ENCODE measurements at regions not wholly inside any gene's neighbourhood (a gene's known extent, or its start where the extent isn't known, plus 50 kb on each side); places are given as distances from the start of the nearest gene placed in this dataset.
"Not testable (repeated sequence)": the region's sequence is repeated elsewhere in the genome, so short reads cannot be mapped to it uniquely, and the experiment has no call there.

DNA sequence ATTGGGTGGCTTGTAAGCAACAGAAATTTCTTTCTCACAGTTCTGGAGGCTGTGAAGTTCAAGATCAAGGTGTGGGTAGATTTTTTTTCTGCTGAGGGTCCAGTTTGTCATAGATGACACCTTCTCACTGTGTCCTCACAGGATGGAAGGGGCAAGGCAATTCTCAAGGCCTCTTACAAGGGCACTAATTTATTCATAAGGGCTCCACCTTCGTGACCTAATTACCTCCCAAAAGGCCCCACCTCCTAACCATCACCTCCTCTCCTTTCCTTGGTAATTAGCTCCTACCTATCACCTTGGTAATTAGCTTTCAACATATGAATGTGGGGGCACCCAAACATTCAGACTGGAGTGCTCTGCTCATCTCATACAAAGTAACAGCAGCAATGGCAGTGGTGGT is 92.3 kb upstream of the CD44 start:
- DNase-seq (ENCODE audit: low read depth in 4 of 4, low spot score in 1 of 4): no peak

DNA sequence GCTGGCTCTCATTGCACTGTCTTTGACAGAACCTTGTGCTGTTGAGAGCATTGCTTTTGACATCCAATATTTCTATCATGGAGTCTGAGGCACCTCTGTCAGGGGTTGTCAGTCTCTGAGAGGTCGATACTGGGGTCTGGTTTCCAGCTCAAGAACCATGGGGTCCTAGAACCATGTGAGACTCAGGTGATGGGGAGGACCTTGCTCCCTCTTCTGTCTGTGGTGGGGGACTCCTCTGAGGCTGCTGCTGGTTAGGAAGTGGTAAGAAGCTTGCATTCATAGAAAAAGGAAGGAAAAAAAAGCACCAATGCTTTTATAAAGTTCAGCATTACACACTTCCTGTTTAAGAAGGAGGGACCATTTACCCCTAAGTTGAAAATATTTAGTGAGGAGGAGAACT is 91.8 kb upstream of the CD44 start:
- no peak for DNase-seq (ENCODE audit: low read depth in 4 of 4, low spot score in 1 of 4)

DNA sequence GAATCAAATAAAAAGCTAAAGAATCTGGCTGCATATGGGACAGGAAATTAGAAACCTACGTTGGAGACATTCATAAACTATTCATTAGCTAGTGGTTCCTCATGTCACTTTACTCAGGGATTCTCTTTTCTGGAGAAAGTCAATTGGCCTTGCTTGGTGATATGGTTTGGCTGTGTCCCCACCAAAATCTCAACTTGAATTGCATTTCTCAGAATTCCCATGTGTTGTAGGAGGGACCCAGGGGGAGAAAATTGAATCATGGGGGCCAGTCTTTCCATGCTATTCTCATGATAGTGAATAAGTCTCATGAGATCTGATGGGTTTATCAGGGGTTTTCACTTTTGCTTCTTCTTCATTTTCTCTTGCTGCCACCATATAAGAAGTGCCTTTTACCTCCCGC is 91.2 kb upstream of the CD44 start:
- no peak for DNase-seq (ENCODE audit: low read depth in 4 of 4, low spot score in 1 of 4)

DNA sequence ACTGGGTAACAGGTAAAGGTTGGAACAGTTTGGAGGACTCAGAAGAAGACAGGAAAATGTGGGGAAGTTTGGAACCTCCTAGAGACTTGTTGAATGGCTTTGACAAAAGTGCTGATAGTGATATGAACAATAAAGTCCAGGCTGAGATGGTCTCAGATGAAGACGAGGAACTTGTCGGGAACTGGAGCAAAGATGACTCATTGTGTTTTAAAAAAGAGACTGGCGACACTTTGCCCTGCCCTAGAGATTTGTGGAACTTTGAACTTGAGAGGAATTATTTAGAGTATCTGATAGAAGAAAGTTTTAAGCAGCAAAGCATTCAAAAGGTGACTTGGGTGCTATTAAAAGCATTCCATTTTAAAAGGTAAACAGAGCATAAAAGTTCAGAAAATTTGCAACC is 90.6 kb upstream of the CD44 start:
- not testable (repeated sequence) for DNase-seq (ENCODE audit: low read depth in 4 of 4, low spot score in 1 of 4)

DNA sequence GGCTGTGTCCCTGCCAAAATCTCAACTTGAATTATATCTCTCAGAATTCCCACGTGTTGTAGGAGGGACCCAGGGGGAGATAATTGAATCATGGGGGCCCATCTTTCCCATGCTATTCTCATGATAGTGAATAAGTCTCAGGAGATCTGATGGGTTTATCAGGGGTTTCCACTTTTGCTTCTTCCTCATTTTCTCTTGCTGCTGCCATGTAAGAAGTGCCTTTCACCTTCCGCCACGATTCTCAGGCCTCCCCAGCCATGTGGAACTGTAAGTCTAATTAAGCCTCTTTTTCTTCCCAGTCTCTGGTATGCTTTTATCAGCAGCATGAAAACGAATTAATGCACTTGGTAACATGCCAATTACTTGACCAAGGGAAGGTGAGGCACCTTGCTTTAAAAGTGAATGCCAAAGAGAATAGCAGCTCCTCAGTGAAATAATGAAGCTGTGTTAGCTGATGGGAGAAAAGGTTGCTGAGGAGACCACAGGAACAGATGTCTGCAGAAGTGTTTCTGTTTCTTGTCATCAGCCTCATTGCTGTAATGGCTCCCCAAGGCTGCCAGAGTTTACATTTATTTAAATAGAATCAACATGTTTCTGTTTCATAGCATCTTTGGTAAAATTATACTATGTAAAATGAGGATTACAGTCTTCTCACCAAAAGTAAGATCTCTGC is 89.0 kb upstream of the CD44 start:
- DNase-seq (ENCODE audit: low read depth in 4 of 4, low spot score in 1 of 4): no peak

DNA sequence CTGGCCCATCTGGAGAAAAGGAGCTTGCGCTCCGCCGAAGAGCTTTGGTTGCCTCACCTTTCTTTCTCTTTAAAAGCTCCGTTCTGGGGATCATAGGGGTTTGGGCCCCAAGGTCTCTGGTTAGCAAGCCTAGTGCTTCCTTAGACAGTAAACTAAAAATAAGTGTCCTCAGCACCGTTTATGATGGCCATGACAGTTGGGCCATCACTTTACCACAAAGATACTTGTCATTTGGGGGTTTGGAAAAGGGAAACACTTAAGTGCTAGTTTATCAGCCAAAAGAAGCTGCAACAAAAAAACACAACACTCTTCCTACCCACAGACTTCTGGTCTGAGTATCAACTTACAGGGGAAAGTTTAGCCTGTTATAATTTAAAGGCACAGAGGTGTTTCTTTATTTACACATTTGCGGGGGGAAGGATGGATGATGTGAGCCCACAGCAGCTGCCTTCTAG is 88.4 kb upstream of the CD44 start:
- no peak for DNase-seq (ENCODE audit: low read depth in 4 of 4, low spot score in 1 of 4)

DNA sequence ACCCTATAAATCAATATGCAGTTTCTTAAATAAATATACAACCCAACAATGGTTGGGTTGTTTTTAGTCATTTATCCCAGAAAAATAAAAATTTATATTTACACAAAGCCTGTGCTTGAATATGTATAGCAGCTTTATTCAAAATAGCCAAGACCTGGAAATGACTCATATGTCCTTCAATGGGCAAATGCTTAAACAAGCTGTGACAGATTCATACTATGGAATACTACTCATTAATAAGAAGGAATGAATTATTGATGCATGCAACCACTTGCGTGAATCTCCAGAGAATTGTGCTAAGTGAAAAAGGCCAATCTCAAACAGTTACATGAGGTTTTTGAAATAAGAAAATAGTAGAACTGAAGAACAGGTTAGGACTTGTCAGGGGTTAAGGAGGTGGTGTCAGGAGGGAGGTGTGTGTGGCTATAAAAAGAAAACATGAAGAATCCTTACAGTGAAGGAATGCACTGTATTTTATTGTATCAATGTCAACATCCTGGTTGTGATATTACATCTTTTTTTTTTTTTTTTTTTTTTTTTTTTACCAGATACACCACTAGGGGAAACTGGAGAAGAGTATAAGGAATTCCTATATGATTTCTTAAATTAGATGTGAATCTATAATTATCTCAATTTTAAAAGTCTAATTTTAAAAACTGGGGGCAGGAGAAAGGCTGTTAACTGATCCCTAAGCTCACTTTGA is 82.4 kb upstream of the CD44 start:
- DNase-seq (ENCODE audit: low read depth in 4 of 4, low spot score in 1 of 4): no peak

DNA sequence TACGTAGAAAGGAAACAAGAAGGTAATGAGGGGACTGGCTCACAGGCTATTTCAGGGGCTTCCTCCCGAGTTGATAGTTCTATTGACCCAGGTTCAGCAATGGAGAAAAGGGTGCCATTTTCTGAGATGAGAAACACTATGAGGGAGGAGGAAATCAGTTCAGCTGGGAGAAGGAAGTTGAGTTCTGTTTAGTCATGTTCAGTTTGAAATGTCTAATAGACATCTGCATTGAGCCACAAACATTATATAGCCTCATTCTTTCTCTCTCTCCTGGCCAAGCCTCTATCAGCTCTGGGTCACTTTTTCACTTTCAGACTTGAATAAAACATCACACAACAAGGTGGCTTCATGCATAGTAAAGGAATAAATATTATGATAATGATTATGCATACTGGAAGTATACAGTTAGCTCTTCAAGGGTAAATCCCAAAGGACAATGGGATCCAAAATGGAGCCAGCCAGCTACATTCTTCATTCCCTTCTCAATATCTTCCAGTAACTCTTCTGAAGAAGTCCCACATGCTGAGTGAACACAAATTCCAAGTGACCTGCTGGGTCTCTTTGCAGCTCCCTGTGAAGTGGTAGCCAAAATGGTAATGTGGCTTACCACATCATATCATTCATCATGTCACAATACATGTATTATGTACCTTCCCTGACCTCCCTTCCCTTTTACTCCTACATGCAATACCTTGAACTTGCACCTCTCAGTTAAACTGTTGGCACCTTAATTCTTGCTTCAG is 80.9 kb upstream of the CD44 start:
- no peak for DNase-seq (ENCODE audit: low read depth in 4 of 4, low spot score in 1 of 4)

DNA sequence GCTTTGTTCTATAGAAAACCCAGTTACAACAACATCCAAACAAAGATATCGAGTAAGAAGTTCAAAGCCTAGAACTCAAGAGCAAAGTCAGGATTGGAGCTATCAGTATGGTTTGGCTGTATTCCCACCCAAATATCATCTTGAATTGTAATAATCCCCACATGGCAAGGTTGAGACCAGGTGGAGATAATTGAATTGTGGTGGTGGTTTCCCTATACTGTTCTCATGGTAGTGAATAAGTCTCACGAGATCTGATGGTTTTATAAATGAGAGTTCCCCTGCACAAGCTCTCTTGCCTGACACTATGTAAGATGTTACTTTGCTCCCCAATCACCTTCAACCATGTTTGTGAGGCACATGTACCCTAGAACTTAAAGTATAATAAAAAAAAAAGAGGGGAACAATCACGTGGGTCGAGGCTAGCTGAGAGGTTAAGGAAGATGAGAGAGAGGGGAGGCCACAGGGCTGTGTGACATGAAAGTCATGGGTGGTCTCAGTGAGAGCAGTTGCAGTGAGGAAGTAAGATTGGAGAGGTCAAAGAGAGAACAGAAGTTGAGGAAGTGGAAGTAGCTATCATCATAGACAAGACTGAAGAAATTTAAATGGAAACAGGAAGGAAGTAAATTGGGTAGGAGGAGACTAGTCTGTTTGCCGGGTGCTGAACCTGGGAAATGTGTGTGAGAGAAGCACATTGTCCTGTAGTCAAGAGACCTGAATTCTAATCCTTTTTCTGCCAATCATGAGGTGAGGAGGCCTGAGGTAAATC is 80.1 kb upstream of the CD44 start:
- DNase-seq (ENCODE audit: low read depth in 4 of 4, low spot score in 1 of 4): no peak

DNA sequence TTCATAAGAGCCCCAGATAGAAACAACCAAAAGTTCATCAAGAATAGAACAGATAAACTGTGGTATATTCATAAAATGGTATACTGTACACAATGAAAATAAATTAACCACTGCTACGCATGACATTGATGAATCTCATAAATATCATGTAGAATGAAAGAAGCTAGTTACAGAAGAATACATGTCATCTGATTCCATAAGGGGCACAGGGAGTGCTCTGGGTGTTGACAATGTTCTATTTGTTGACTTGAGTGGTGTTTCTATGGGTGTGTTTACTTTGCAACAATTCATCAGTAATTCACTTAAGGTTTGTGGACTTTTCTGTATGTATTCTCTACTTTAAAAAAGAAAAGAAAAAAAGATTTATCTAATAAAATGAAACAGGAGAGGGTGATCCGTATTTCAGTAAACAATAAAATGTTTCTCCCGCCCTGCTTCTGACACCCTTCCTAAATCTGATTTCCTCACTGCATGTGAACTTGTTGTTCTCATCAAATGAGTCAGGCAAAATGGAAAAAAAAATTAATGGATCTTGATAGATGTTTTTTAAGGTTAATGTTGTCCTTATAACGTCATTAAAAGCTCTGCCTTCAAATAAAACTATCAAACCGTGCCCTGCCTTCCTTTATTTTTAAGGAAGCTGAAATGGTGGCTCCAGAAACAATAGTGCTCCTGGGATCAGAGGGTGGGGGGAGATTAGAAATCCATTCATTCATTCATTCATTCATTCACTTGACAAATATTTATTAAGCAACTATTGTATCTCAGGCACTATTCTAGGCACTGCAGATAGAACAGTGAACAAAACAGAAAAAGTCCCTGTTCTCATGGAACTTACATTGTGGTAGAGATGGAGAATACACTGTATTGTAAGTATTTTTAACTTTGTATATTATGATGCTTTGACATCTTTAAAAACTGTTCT is 77.2 kb upstream of the CD44 start:
- no peak for DNase-seq (ENCODE audit: low read depth in 4 of 4, low spot score in 1 of 4)

DNA sequence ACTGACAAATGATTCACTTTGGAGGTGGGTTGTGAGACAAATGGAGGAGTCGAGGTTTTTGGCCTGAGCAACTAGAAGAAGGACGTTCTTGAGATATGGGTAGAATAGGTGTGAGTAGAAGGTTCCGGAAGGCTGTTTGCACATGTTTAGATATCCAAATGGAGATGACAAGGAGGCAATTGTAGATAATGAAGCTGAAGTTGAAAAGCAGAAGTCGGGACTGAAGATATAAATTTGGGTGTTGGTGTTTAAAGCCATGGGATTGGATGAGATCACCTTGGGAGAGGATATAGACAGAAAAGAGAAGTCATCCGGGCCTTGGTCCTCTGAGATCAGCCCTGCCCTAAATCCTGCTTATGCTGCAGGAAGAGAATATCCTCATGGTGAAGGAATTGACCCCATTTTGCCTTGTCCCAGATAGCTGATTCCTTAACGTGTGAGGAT is 75.5 kb upstream of the CD44 start:
- no peak for DNase-seq (ENCODE audit: low read depth in 4 of 4, low spot score in 1 of 4)

DNA sequence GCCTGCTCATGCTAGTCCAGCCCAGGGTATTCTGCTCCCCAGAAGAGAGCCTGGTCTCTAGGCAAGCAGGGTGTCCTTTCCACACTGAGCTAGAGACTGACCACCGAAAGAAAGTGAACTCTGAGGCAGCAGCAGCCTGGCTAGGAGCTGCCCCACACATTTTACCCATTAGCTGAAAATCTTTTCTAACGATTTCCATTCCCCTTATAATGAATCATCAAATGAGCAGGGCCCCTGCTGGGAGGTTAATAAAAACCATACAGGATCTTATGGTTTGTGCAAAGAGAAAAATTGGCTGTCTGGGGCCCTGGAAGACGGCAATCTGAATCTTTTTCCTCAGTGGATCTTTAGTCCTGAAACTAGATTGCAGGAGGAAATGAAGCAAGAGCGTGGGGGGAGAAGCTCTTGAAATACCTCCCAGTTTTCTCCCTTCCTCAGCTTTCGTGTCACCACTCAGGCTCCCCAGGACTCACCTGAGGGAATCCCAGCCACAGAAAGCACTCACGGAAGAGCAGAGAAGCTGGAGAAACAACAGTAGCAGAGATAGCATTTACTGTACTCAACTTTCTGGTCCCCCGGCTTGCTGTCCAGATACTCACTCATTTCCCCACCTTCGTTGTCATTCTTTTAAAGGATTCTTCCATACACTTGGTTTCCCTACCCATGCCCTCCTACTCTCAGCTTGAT is 74.7 kb upstream of the CD44 start:
- DNase-seq (ENCODE audit: low read depth in 4 of 4, low spot score in 1 of 4): no peak

DNA sequence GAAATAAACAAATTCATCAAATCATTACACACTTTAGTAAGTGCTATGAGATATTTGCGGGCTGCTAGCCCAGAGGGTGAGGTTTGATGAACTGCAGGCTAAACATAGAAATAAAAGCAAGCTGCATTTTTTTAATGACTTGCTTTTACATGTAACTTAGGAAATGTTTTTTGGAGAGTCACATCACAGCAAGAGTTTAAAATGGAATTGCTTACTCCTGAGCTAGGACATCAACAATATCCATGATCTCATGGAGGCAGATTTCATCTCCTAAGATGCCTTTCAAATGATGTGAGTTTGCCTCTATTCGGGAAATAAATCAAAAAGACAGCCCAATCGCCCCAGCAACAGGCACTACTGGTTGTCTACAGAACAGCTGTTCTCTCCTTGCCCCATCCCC is 73.4 kb upstream of the CD44 start:
- no peak for DNase-seq (ENCODE audit: low read depth in 4 of 4, low spot score in 1 of 4)

DNA sequence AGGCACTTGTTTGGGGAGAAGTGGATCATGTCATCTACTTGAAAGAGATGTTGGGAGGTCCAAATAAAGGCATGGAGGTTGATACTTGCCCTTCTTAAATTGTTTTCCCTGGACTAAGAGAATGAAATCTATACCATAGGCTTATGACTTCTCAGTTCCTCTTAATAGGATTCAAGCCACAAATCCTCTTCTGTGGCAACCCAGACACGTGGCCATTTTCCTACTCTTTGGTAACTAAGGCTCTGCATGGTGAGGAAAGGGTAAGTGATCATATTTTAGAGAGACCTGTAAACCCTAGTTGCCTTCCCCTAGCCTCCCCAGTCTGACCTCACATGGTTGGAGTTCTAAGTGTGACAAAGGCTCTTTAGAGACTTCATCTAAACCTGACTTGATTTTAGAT is 72.9 kb upstream of the CD44 start:
- DNase-seq (ENCODE audit: low read depth in 4 of 4, low spot score in 1 of 4): no peak

DNA sequence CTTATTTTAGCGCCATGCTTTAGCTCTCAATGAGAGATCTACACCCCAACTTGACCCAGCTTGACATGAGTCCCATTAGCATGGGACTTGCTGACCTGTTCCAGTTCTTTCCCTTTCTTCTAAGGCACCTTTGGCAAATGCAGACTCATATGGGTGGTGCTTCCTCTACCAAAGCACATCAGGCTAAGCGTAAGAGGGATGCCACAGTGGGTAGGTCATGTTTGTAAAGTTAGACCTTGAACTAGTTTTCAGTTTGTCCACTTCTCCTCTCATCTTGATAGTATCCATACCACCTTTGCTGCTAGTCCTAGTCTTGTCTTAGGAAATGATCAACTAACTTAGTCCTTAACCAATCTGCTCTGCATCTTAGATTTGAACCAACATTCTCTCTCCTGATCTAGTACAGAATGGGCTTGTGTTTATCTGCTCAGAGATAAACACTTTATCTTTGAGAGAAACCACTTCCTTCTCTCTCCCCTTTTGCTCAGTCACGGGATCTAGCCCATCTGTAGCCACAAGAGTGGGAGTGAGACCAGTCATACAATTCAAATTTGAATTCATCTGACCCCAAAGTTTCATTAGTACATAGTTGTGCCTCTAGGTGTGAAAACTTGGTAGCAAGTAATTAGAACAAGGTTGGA is 72.1 kb upstream of the CD44 start:
- no peak for DNase-seq (ENCODE audit: low read depth in 4 of 4, low spot score in 1 of 4)

DNA sequence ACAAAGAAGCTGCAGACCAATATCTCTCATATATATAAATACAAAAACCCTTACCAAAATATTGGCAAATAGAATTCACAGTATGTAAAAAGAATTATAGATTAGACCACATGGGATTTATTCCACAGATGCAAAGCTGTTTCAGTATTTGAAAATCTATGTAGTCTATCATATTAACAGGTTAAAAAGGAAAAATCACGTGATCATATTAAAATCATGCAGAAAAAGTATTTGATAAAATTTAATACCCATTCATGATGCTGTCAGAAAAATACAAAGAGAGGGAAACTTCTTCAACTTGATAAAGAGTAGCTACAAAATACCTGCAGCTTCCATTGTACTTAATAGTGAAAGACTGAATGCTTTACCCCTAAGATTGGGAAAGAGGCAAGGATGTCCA is 67.2 kb upstream of the CD44 start:
- DNase-seq (ENCODE audit: low read depth in 4 of 4, low spot score in 1 of 4): no peak

DNA sequence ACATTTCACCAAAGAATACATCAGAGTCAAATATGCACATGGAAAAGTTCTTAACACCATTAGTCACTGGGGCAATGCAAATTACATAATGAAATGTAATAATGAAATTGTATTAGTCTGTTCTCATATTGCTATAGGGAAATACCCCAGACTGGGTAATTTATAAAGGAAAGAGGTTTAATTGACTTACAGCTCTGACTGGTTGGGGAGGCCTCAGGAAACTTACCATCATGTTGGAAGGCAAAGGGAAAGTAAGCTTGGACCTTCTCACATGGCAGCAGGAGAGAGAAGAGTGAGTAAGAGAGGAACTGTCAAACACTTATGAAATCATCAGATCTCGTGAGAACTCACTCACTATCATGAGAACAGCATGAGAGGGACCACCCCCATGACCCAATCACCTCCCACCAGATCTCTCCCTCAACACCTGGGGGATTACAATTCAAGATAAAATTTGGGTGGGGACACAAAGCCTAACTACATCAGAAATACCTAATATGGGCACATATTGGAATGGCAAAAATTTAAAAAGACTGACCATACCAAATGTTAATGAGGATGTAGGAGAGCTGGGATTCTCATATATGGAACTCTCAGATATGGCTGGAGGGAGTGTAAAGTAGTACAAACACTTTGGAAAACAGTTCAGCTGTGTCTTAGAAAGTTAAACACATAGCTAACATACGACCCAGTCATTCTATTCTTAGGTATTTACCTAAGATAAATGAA is 65.1 kb upstream of the CD44 start:
- DNase-seq (ENCODE audit: low read depth in 4 of 4, low spot score in 1 of 4): no peak

DNA sequence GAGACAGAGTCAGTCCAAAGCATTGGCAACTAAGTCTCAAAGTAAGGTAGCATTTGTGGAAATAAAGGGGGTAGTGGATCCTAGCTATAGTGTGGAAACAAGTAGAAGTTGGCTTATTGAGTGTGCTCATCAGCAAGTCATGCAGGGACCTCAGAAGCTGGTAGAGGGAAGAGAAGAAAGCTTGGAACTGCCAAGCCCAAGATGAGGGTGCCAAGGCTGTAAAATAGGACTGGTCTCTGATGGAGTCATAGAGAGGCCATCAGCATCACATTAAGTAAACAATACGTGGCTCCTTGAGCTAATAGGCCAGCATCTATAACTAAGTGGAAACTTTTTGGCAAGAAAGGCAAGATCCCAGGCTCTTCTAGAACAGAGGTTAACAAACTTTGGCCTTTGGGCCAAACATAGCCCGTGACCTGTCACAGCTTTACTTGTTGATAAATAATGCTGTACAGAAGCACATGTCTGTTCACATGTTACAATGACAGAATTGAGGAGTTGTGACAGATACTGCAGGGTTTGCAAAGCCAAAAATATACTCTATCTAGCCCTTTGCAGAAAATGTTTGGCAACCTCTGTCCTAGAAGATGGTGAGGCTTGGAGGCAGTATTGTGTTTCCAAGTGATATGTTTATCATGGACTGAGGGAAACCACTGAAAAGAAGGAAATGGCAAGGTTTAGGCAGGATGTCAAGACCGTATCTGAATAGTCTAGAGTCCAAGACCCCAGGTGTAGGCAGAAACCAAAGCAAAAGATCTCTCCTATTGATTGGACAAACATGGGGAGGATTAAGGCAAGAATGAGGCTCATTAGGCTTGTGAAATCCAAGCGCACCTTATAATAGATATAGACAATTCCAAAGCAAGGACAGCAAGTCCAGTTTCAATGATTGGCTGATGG is 62.5 kb upstream of the CD44 start:
- no peak for DNase-seq (ENCODE audit: low read depth in 4 of 4, low spot score in 1 of 4)
